PFSK-1 (cell line): ENCODE measurements at regions not wholly inside any gene's neighbourhood (a gene's known extent, or its start where the extent isn't known, plus 50 kb on each side); places are given as distances from the start of the nearest gene placed in this dataset.

Experiments
- FOXP2 ChIP-seq: optimal IDR thresholded peaks from 2 replicates; pipeline ENCODE3; 2011; ENCODE audit warnings: borderline replicate concordance, control low read depth, inconsistent platforms; ENCODE audit not compliant: insufficient read depth; ENCODE audit errors: extremely low read length, extremely low read depth
- POLR2AphosphoS5 ChIP-seq: IDR thresholded peaks from 2 replicates; pipeline ENCODE4 v1.6.1; 2012; ENCODE audit warnings: low read depth, mild to moderate bottlenecking, control low read depth, low read length, moderate library complexity
- SIN3A ChIP-seq: IDR thresholded peaks from 2 replicates; pipeline ENCODE4 v1.6.1; 2012; ENCODE audit warnings: mild to moderate bottlenecking, low read length, moderate library complexity, borderline replicate concordance; ENCODE audit not compliant: insufficient read depth
- TAF1 ChIP-seq: IDR thresholded peaks from 2 replicates; pipeline ENCODE4 v1.6.1; 2012; ENCODE audit warnings: low read length, control low read depth, borderline replicate concordance; ENCODE audit not compliant: insufficient read depth
- TF ChIP-seq, protein P1 (sequence below), 2 experiments: IDR thresholded peaks; 2 replicates each; pipeline versions ENCODE4 v1.6.1 to v1.8.0; 2011 to 2012; ENCODE audit warnings: low read depth in 2 of 2, low read length in 2 of 2, control low read depth in 1 of 2, inconsistent platforms in 1 of 2, mild to moderate bottlenecking in 1 of 2, moderate library complexity in 1 of 2; ENCODE audit not compliant: insufficient read depth in 1 of 2

DNA sequence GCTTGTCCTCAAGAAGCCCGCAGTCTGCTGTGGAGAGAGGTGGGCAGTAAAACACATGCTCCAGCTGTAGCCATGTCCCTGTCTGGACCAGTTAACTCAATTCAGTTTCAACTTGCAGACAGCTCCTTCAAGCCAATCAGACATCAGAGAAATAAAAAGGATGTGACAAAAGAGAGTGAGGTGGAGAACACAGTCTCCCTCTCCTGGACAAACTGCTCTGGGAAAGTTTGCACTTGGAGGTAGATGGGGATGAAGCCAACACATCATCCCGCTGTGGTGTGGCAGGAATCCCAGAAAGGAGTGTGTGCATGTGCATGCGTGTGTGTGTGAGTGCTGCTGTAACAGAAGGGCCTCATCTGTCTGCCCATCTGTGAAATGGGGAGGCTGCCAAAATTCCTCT lies 358.6 kb upstream of the ASIC2 start:
- TF ChIP-seq TAF1 (no peak), POLR2AphosphoS5 (no peak), SIN3A (no peak), FOXP2 (no peak)
- TF ChIP-seq, protein P1, sequence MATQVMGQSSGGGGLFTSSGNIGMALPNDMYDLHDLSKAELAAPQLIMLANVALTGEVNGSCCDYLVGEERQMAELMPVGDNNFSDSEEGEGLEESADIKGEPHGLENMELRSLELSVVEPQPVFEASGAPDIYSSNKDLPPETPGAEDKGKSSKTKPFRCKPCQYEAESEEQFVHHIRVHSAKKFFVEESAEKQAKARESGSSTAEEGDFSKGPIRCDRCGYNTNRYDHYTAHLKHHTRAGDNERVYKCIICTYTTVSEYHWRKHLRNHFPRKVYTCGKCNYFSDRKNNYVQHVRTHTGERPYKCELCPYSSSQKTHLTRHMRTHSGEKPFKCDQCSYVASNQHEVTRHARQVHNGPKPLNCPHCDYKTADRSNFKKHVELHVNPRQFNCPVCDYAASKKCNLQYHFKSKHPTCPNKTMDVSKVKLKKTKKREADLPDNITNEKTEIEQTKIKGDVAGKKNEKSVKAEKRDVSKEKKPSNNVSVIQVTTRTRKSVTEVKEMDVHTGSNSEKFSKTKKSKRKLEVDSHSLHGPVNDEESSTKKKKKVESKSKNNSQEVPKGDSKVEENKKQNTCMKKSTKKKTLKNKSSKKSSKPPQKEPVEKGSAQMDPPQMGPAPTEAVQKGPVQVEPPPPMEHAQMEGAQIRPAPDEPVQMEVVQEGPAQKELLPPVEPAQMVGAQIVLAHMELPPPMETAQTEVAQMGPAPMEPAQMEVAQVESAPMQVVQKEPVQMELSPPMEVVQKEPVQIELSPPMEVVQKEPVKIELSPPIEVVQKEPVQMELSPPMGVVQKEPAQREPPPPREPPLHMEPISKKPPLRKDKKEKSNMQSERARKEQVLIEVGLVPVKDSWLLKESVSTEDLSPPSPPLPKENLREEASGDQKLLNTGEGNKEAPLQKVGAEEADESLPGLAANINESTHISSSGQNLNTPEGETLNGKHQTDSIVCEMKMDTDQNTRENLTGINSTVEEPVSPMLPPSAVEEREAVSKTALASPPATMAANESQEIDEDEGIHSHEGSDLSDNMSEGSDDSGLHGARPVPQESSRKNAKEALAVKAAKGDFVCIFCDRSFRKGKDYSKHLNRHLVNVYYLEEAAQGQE (IDR thresholded peaks at IDR 0.05; ENCODE audit: insufficient read depth in 1 of 2, low read depth in 2 of 2, low read length in 2 of 2) = no peak

DNA sequence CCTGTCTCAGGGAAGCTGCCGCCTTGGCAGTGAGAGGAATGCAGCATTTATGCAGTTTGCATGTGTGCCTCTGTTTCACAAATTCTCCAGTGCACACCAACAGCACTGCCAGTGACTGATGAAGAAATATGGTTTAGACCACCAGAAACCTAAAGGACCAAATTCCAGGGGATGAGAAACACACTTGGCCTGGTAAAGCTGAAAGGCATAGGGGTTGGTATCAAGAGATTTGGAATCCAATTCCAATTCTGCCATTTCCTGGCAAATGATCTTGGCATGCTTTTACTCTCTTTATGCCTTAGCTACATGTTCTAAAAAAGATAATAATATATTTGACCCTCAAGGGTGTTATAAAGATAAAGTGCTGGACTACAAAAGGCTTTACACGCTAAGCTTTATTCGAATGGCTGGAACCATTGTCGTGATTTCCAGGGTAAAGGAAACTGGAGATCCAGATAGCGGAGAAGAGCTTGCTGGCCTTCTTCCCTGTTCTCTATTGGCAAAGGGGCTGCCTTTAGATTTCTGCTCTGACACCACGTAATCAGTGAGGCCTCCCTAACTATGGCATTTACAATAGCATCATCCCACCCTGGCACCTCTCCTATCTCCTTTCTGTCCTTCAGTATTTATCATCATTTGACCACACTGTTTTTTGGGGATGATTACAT lies 359.8 kb upstream of the ASIC2 start:
- TF ChIP-seq FOXP2 = no peak
- no peak for TF ChIP-seq POLR2AphosphoS5
- TF ChIP-seq, protein P1 (IDR thresholded peaks at IDR 0.05; ENCODE audit: insufficient read depth in 1 of 2, low read depth in 2 of 2, low read length in 2 of 2) = no peak
- TF ChIP-seq TAF1 = no peak
- TF ChIP-seq SIN3A = no peak

DNA sequence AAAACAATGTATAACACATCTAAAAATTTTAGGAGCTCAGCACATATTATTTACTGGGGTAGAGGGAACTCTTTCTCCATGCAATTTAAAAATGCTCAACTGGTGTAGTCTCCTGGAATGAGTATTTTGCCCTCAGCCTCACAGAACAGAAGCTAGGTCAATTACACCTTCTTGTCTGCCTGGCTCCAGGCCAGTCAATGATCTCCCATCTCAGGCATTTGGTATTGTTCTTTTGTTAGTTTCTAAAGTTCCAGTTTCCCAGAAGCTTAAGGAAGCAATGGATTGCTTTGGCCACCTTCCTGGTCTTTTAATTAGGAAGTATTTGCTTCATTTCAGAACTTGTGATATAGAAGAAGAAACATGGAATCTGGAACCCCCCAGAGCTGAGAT lies 360.3 kb upstream of the ASIC2 start:
- TF ChIP-seq TAF1 (no peak), POLR2AphosphoS5 (no peak), SIN3A (no peak), FOXP2 (no peak)
- TF ChIP-seq, protein P1 (IDR thresholded peaks at IDR 0.05; ENCODE audit: insufficient read depth in 1 of 2, low read depth in 2 of 2, low read length in 2 of 2) = no peak

DNA sequence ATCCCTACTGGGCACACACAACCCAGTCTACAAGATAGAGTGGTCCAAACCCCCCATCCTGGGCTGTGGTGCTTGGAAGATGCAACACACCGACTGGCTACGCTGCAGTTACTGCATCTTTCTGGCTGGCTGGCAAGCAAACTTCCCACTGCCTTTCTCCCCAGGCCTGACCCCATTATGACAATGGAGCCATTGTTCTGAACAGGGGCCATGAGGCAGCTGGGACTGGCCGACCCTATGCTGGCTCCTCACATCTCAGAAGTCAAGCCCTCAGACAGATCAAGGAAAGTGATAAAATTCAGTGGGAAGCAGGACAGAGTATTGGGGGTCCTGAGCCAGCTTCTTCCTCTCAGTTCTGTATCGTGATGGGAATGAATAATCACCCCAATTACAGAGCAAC lies 364.1 kb upstream of the ASIC2 start:
- TF ChIP-seq TAF1 = no peak
- TF ChIP-seq SIN3A = no peak
- no peak for TF ChIP-seq POLR2AphosphoS5
- TF ChIP-seq, protein P1 (IDR thresholded peaks at IDR 0.05; ENCODE audit: insufficient read depth in 1 of 2, low read depth in 2 of 2, low read length in 2 of 2) = no peak

DNA sequence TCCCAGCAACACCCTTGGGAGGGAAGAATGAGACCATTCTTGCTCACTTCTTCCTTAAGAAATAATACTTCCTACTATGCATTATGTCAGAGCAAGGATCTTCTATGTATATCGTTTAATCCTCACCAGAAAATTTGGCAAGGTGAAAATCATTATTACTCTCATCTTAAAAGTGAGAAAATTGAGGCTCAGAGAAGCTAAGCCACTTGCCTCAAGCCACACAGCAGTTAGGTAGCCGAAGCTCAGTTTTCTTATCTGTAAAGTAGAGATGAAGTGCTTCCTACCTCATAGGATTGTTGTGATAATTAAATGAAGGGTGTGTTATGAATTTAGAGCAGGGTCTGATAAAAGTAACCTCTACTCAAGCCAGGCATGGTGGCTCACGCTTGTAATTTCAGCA lies 368.9 kb upstream of the ASIC2 start:
- no peak for TF ChIP-seq POLR2AphosphoS5
- TF ChIP-seq SIN3A = no peak
- no peak for TF ChIP-seq FOXP2
- no peak for TF ChIP-seq TAF1
- TF ChIP-seq, protein P1 (IDR thresholded peaks at IDR 0.05; ENCODE audit: insufficient read depth in 1 of 2, low read depth in 2 of 2, low read length in 2 of 2) = no peak
